ENCODE measurements at regions not wholly inside any gene's neighbourhood (a gene's known extent, or its start where the extent isn't known, plus 50 kb on each side); places are given as distances from the start of the nearest gene placed in this dataset.

GRCh38 chr6:76940191-76940590, 523.1 kb downstream of the HTR1B start:
- TF ChIP-seq POLR2A (IDR thresholded peaks at IDR 0.05), result no peak
- no peak for TF ChIP-seq POLR2AphosphoS5 (IDR thresholded peaks at IDR 0.05)
- TF ChIP-seq, protein P1, sequence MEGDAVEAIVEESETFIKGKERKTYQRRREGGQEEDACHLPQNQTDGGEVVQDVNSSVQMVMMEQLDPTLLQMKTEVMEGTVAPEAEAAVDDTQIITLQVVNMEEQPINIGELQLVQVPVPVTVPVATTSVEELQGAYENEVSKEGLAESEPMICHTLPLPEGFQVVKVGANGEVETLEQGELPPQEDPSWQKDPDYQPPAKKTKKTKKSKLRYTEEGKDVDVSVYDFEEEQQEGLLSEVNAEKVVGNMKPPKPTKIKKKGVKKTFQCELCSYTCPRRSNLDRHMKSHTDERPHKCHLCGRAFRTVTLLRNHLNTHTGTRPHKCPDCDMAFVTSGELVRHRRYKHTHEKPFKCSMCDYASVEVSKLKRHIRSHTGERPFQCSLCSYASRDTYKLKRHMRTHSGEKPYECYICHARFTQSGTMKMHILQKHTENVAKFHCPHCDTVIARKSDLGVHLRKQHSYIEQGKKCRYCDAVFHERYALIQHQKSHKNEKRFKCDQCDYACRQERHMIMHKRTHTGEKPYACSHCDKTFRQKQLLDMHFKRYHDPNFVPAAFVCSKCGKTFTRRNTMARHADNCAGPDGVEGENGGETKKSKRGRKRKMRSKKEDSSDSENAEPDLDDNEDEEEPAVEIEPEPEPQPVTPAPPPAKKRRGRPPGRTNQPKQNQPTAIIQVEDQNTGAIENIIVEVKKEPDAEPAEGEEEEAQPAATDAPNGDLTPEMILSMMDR (IDR thresholded peaks at IDR 0.05), result no peak
